Hepatocyte (in vitro differentiated cells): ENCODE measurements at regions not wholly inside any gene's neighbourhood (a gene's known extent, or its start where the extent isn't known, plus 50 kb on each side); places are given as distances from the start of the nearest gene placed in this dataset.

ENCODE experiments used
- CTCF ChIP-seq: fragments of 200-600 bp; sonication (generic); IDR thresholded peaks from 2 replicates; pipeline ENCODE4 v1.5.1; 2016; ENCODE audit warnings: antibody characterized with exemption, mild to moderate bottlenecking; ENCODE audit not compliant: poor library complexity
- EZH2phosphoT487 ChIP-seq: fragments of 200-600 bp; sonication (generic); IDR thresholded peaks from one replicate; pipeline ENCODE4 v1.6.1; 2018; ENCODE audit warnings: antibody characterized with exemption, mild to moderate bottlenecking, low read depth, moderate library complexity; ENCODE audit not compliant: unreplicated experiment, severe bottlenecking

DNA sequence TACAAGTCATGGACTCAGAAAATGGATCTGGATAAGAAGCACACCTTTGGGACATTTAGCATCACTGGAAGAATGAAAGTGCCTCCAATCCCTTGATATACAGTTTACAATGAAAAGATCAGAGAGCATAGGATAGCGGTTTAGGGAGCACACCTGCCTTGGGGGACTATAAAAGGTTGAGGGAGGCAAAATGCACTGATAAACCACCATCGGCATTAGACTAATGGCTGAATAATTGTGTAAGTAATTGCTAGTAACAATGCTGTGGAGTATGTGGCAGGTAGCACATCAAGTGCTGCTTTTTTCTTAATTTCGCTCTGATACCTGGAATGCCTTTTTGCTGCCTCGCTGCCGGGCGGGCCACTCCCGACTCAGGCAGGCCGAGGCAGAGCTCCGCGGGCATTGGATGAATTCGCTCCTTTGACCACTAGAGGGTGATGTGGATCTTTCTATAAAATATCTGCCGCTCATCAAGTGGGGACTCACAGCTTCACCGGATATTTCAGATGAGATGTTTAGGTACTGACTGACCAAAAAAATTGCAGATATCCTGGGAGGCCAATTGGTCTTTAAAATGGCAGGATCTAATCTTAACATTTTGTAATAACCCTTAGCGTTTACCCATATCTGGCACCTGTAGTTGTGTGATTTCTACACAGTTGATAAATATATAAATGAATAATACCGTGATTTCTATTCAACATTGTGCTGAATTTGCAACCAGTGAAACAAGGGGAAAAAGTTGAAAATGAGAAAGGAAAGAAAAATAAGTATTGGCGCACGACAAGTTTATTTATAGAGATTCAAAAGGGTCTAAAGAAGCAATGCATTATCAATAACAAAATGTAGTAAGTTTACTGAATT lies 116.8 kb upstream of the PRSS1 start:
- TF ChIP-seq CTCF (peak; percentile 74), EZH2phosphoT487 (no peak)
